Activated CD8-positive, alpha-beta T cell treated with anti-CD3 and anti-CD28 coated beads, Interleukin-2, amount 10 ng/mL, durations not matched to agents 7 days and 5 days (primary cell): ENCODE measurements at regions not wholly inside any gene's neighbourhood (a gene's known extent, or its start where the extent isn't known, plus 50 kb on each side); places are given as distances from the start of the nearest gene placed in this dataset.

Source experiments
- ATAC-seq: fragments of 150-1000 bp; cut with Tn5 transposase; one replicate; pipeline ENCODE4 v1.10.0; 2021; ENCODE audit warnings: moderate library complexity
- CTCF ChIA-PET: fragments of 350-600 bp; sonication (Branson Sonifier 250); formaldehyde crosslinking; loops from one replicate; lab custom pipeline; 2021; ENCODE audit warnings: antibody characterized with exemption; lab: Charles Lee
- POLR2A ChIA-PET: fragments of 350-600 bp; sonication (Branson Sonifier 250); formaldehyde crosslinking; loops from one replicate; lab custom pipeline; 2021; ENCODE audit warnings: antibody characterized with exemption; lab: Charles Lee
- DNase-seq: peaks from one replicate; pipeline ENCODE4 v3.0.0-alpha.2; 2020
- H3K27ac Mint-ChIP-seq: one replicate; pipeline ENCODE4 v1.8.0; 2021; ENCODE audit warnings: mild to moderate bottlenecking, mixed read lengths
- H3K27me3 Mint-ChIP-seq: one replicate; pipeline ENCODE4 v1.8.0; 2021; ENCODE audit warnings: low read depth, mixed read lengths
- H3K36me3 Mint-ChIP-seq: one replicate; pipeline ENCODE4 v1.8.0; 2021; ENCODE audit warnings: low read depth, mixed read lengths
- H3K4me1 Mint-ChIP-seq: one replicate; pipeline ENCODE4 v1.8.0; 2021; ENCODE audit warnings: low read depth, mixed read lengths
- H3K4me3 Mint-ChIP-seq: one replicate; pipeline ENCODE4 v1.8.0; 2021; ENCODE audit warnings: mild to moderate bottlenecking, mixed read lengths
- H3K9me3 Mint-ChIP-seq: one replicate; pipeline ENCODE4 v1.8.0; 2022; ENCODE audit warnings: mixed read lengths; ENCODE audit not compliant: insufficient read depth

- H3K4me1 Mint-ChIP-seq: no peaks in the 10 kb centered on the region
- ChIA-PET POLR2A (no interaction called here), CTCF (no interaction called here)
- no peak for ATAC-seq
- no peaks in the 10 kb centered on the region for H3K27me3 Mint-ChIP-seq
- H3K36me3 Mint-ChIP-seq: no peaks in the 10 kb centered on the region
- no peak overlapping the region for H3K4me3 Mint-ChIP-seq
- no peaks in the 10 kb centered on the region for H3K9me3 Mint-ChIP-seq
- no peak overlapping the region for H3K27ac Mint-ChIP-seq
- no peak for DNase-seq
These were observed 96.4 kb upstream of the AMOTL1 start for GRCh38 chr11:94671553-94672366.

DNA sequence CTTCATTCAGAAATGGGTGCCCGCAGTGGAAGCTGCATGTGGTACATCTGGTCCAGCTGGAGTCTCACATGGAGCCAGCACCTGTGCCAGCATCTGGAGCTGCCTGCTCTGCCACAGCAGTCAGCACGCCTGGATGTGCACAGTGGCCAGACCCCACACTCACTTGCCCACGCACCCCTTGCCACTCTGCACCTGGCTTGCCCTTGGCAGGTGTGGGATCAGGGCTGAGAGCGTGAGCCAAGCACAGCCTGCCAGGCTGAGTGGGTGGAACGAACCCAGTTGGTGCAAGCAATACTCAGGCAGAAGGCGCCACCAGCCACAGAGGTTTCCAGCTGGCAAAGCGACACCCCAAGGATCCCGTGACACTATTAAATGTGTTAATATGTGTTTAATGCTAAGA, 95.5 kb upstream of the AMOTL1 start:
- DNase-seq (no peak), ATAC-seq (no peak)
- ChIA-PET POLR2A (no interaction called here), CTCF (no interaction called here)
- no peaks in the 10 kb centered on the region for H3K27me3 Mint-ChIP-seq
- H3K4me3 Mint-ChIP-seq: no peak overlapping the region
- H3K27ac Mint-ChIP-seq: no peak overlapping the region
- no peaks in the 10 kb centered on the region for H3K9me3 Mint-ChIP-seq
- no peaks in the 10 kb centered on the region for H3K4me1 Mint-ChIP-seq
- H3K36me3 Mint-ChIP-seq: no peaks in the 10 kb centered on the region

- Mint-ChIP-seq H3K4me1 (no peaks in the 10 kb centered on the region), H3K9me3 (no peaks in the 10 kb centered on the region), H3K27me3 (no peaks in the 10 kb centered on the region), H3K4me3 (no peak overlapping the region), H3K36me3 (no peaks in the 10 kb centered on the region), H3K27ac (no peak overlapping the region)
- ATAC-seq (no peak), DNase-seq (no peak)
- POLR2A ChIA-PET: no interaction called here
- CTCF ChIA-PET: no interaction called here
These were observed 94.8 kb upstream of the AMOTL1 start for GRCh38 chr11:94673386-94673785.

- no peaks in the 10 kb centered on the region for H3K27me3 Mint-ChIP-seq
- DNase-seq (no peak), ATAC-seq (no peak)
- no peak overlapping the region for H3K27ac Mint-ChIP-seq
- H3K36me3 Mint-ChIP-seq: no peaks in the 10 kb centered on the region
- H3K9me3 Mint-ChIP-seq: no peaks in the 10 kb centered on the region
- no peak overlapping the region for H3K4me3 Mint-ChIP-seq
- ChIA-PET POLR2A (interaction anchor here (0.9 kb wide), 1 partner anchor 18 kb away, joined by 4 read pairs; no protein-coding TSS in a partner anchor), CTCF (no interaction called here)
- no peaks in the 10 kb centered on the region for H3K4me1 Mint-ChIP-seq
These were observed 94.1 kb upstream of the AMOTL1 start for GRCh38 chr11:94673951-94674491.

DNA sequence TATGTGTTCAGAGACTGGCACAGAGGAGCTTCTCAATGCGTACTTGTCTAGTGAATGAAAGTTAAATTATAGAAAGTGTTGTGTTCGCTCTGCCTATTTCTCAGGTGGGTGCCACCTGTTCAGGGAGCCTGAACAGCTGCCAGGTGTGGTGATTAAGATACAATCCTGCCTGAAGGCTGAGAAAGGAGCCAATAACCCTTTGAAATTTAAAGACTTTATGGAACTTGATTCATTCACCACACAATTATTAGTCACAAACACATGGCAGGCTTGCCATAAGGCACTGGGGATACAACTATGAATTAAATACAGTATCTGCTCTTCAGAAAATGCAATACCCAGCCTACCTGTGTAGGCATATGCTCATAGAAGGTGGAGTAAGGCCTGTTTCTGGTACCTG, 92.9 kb upstream of the AMOTL1 start:
- H3K27me3 Mint-ChIP-seq: no peaks in the 10 kb centered on the region
- no peak overlapping the region for H3K4me3 Mint-ChIP-seq
- no peaks in the 10 kb centered on the region for H3K9me3 Mint-ChIP-seq
- no peaks in the 10 kb centered on the region for H3K4me1 Mint-ChIP-seq
- DNase-seq: no peak
- no peaks in the 10 kb centered on the region for H3K36me3 Mint-ChIP-seq
- ChIA-PET CTCF (no interaction called here), POLR2A (no interaction called here)
- ATAC-seq: no peak
- H3K27ac Mint-ChIP-seq: no peak overlapping the region

- no peak for ATAC-seq
- H3K36me3 Mint-ChIP-seq: no peaks in the 10 kb centered on the region
- no peaks in the 10 kb centered on the region for H3K9me3 Mint-ChIP-seq
- POLR2A ChIA-PET: no interaction called here
- CTCF ChIA-PET: no interaction called here
- no peak overlapping the region for H3K27ac Mint-ChIP-seq
- H3K4me3 Mint-ChIP-seq: no peak overlapping the region
- no peak for DNase-seq
- H3K27me3 Mint-ChIP-seq: no peaks in the 10 kb centered on the region
- H3K4me1 Mint-ChIP-seq: no peaks in the 10 kb centered on the region
These were observed 92.3 kb upstream of the AMOTL1 start for GRCh38 chr11:94675813-94676212.

DNA sequence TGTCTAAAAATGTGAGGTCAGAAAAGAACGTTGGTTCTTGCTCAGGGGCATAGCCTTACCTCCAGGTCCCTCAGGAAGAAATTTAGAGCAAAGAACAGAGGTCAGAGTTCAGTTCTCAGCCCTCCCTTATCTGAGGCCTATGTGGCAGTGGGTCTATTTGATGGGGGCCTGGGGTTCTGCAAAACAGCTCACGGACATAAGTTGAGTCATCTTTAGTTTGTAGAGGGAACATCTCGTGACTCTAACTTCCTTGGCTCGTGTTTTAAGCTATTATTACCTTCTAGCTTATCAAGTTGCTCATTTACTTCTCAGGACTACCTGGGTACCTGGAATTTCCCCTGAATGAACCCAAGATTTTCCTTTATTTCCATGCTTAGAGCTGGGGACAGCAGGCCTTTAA, 91.3 kb upstream of the AMOTL1 start:
- ATAC-seq: no peak
- Mint-ChIP-seq H3K36me3 (no peaks in the 10 kb centered on the region), H3K27me3 (no peaks in the 10 kb centered on the region), H3K4me1 (no peaks in the 10 kb centered on the region), H3K4me3 (no peak overlapping the region), H3K27ac (no peak overlapping the region), H3K9me3 (no peaks in the 10 kb centered on the region)
- ChIA-PET POLR2A (no interaction called here), CTCF (no interaction called here)
- no peak for DNase-seq

DNA sequence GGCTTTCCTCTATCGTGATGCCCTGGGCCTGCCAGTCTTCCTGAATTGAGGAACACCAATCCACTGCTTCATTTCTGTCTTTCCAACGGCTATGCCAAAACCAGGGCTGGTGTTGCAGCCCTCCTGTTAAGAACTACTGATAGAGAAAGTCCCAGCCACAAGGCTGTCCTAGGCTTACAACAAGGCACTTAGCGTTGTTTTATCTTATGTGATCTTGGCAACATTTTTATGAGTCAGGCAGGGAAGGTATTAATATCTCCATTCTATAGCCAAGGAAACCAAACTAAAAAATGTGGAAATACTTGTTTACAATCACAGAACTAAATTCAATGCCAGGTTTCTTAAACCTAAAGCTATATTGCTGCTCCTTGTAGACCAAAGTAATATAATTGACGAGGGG, 89.9 kb upstream of the AMOTL1 start:
- H3K9me3 Mint-ChIP-seq: no peaks in the 10 kb centered on the region
- ChIA-PET CTCF (no interaction called here), POLR2A (no interaction called here)
- DNase-seq (no peak), ATAC-seq (no peak)
- H3K27ac Mint-ChIP-seq: no peak overlapping the region
- H3K27me3 Mint-ChIP-seq: peaks cover 2% of the 10 kb centered on the region
- H3K36me3 Mint-ChIP-seq: no peaks in the 10 kb centered on the region
- H3K4me3 Mint-ChIP-seq: no peak overlapping the region
- H3K4me1 Mint-ChIP-seq: no peaks in the 10 kb centered on the region

GRCh38 chr11:94678901-94679300, 89.3 kb upstream of the AMOTL1 start:
- Mint-ChIP-seq H3K36me3 (no peaks in the 10 kb centered on the region), H3K27ac (no peak overlapping the region)

GRCh38 chr11:94680426-94680825, 87.7 kb upstream of the AMOTL1 start:
- ChIA-PET CTCF (no interaction called here), POLR2A (no interaction called here)
- Mint-ChIP-seq H3K4me3 (no peak overlapping the region), H3K27me3 (peaks cover 2% of the 10 kb centered on the region), H3K4me1 (no peaks in the 10 kb centered on the region), H3K9me3 (no peaks in the 10 kb centered on the region), H3K36me3 (no peaks in the 10 kb centered on the region), H3K27ac (no peak overlapping the region)
- ATAC-seq (no peak), DNase-seq (no peak)

More at GRCh38 chr11:94678901-94679300, 89.3 kb upstream of the AMOTL1 start:
- H3K27me3 Mint-ChIP-seq: peaks cover 2% of the 10 kb centered on the region
- no peaks in the 10 kb centered on the region for H3K9me3 Mint-ChIP-seq
- ATAC-seq: no peak
- no peak overlapping the region for H3K4me3 Mint-ChIP-seq
- no peaks in the 10 kb centered on the region for H3K4me1 Mint-ChIP-seq
- ChIA-PET CTCF (no interaction called here), POLR2A (no interaction called here)
- DNase-seq: no peak

DNA sequence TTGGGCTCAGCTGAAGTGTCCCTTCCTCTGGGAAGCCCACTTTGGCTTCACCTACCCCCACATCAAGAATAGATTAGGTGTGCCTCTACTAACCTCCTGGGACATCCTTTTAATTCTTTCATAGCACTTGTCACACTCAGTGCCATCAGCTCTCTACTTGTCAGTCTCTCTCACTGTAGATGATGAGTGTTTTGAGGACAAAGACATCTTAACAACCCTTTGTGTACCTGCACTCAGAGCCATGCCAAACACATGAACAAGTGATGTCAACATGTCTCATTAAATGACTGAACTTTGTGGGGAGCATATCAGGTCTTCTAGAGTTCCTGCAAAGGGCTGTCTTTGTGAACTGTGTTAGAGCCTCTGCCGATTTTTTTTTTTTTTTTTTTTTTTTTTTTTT, 87.0 kb upstream of the AMOTL1 start:
- H3K27ac Mint-ChIP-seq: no peak overlapping the region
- CTCF ChIA-PET: no interaction called here
- H3K9me3 Mint-ChIP-seq: peaks cover 2% of the 10 kb centered on the region
- POLR2A ChIA-PET: no interaction called here
- H3K36me3 Mint-ChIP-seq: no peaks in the 10 kb centered on the region
- DNase-seq (no peak), ATAC-seq (no peak)
- no peaks in the 10 kb centered on the region for H3K4me1 Mint-ChIP-seq
- peaks cover 5% of the 10 kb centered on the region for H3K27me3 Mint-ChIP-seq
- no peak overlapping the region for H3K4me3 Mint-ChIP-seq

DNA sequence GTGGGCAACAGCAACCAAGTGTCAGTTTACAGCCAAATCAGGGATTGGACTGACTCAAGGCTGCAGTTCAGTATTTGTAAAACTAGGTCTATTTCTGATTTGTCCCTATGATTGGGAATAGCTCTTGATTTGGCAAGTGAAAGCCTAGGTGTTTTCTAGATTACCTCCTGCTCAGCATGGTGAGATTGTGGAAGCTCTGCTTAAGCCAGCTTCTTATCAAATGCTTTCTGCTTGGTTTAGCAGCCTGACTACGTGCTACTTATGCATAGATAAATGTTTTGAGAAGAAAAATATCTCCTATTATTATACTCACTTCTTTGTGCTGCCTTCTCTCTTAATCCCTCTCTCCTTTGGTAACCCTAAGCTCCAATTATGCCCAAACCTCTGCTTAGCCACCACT, 86.3 kb upstream of the AMOTL1 start:
- H3K4me3 Mint-ChIP-seq: no peak overlapping the region
- H3K9me3 Mint-ChIP-seq: peaks cover 3% of the 10 kb centered on the region
- no peak overlapping the region for H3K27ac Mint-ChIP-seq
- H3K27me3 Mint-ChIP-seq: peaks cover 5% of the 10 kb centered on the region
- ChIA-PET POLR2A (no interaction called here), CTCF (no interaction called here)
- ATAC-seq (no peak), DNase-seq (no peak)
- no peaks in the 10 kb centered on the region for H3K36me3 Mint-ChIP-seq
- no peaks in the 10 kb centered on the region for H3K4me1 Mint-ChIP-seq
